Ramos (cell line): ENCODE measurements at regions not wholly inside any gene's neighbourhood (a gene's known extent, or its start where the extent isn't known, plus 50 kb on each side); places are given as distances from the start of the nearest gene placed in this dataset.

Source experiments
- in situ Hi-C: fragments of 300-500 bp; cut with MboI; formaldehyde crosslinking; loops from one replicate; pipeline ENCODE4 v1.14.3; 2022; ENCODE audit warnings: low sequenced_read_pairs; ENCODE audit not compliant: unreplicated experiment

DNA sequence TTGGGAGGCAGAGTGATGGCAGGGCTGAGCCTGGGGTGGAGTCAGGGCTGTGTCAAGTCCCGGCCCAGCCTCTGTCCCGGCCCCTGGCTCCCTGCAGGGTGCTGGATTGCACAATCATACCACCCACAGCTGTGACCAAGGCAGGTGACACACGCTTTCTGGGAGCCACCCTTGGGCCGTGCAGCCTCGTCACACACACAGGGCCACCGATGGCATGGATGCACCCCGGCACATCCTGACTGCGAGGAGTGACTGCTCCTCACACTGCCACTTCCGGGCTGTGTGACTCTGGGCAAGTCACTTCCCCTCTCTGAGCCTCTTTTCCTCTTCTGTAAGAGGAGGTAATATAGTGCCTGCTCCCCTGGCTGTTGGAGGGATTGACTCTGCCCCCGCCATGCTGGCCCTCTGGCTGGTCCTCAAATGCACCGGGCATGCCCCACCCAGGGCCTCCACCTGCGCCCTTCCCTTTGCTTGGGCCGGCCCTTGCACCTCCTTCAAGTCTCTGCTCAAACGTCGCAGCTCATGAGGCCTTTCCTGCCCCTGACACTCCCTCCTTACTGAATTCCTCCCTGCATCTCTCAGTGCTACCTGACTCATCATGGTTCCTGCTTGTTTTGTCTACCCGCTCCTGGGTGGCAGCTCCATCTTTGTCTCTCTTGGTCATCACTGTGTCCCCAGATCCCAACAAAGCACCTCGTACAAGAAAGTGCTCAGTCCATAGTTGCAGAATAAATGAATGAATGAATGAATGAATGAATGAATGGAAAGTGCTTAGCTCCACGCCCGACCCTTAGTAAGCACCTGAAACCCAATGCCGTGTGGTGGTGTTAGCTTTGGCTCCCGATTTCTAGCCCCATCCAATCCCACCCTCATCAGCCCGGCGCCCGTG lies 93.5 kb downstream of the CEBPB start:
- in situ Hi-C loops: no loop called here

DNA sequence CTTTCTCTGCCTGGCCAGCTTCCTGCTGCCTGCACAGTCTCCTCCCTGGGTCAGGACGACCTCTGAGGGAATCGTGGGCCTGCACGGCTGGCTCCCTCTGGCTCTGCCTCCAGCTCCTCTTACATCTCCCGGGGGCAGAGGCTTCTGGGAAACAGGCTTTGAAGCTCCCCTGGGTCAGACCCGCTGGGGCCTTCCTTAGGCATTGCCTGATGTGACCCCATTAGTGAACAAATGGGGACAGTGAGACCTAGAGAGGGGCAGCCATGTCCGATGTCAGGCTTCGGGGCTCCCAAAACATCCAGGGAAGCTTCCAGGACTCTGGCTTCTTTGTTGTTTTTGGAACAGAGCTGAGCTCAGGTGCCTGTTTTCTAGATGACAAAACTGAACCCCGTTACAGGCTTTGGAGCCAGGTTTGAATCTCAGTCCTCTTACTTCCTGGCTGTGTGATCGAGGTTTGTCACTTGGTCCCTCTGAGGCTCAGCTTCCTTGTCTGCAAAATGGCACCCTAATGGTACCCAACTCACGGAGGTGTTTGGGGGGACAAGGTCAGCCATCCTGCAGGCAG lies 94.3 kb downstream of the CEBPB start:
- in situ Hi-C loops: no loop called here

DNA sequence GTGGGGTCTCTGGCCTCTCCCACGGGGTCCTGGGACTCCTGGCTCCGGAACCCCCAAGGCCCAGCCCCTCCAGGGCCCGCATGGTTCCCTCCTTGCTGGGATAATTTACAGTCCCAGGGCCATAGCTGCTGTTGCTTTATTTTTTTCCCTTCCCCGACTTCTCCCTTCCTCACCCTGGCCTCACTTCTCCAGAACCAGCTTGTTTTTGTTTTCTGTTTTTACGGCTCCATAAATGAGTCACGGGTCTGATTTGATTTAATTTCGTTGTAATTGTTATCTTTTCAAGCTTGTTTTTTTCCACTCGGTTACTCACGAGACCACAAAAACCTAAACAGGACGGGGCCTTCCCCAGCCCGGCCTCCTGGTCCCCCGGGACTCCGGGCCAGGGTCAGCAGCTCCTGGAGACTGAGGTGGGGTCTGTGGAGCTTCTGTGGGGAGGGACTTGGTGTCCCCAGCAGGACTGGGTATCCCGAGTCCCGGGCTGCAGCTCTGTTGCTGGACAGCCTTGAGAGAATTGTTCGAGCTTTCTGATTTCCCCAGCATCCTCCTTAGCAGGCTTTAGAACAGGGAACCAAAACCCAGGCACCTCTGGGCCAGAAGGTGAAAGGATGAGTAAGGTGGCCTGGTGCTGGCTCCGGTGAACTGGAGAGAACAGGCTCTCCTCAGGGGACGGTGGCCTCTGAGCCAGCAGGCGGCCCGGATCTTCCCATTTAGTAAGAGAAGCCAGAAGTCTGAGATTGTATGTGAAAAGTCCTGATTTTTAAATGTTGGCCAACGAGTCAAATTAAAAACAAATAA lies 94.9 kb downstream of the CEBPB start:
- in situ Hi-C loops: no loop called here

DNA sequence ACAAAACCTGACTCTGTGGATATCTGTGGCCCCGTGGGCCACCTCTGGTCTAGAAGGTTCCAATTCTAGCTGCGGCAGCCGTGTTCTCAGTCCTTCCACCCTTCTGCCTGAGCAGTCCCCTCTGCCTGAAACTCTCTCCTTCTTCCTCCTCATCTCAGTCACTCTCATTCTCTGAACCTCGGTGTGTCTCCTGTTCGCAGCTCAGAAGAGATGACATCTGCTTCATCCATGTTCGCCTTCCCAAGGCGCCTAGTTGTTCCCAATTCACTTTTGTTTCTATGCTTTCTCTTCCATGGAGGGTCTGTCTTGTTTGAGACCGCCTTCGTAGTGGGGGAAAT lies 95.5 kb downstream of the CEBPB start:
- in situ Hi-C loops: no loop called here

DNA sequence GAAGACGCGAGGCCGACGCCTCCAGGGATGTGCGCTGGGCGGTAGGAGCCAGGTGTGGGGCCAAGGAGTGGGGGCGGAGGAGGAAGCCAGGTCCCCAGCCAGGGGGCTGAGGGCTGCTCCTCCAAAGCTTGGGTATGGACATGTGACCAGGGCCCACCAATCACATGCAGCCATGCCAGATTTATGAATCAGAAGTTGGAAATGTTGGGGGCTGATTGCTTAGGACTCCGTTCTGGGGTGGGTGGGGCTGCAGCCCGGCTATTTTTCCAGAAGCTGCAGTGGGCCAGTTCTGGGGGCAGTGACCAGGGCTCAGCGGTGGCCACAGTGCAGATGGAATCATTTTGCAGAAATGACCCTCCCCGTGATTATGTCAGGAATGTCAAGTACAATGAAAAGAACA lies 96.0 kb downstream of the CEBPB start:
- in situ Hi-C loops: no loop called here

DNA sequence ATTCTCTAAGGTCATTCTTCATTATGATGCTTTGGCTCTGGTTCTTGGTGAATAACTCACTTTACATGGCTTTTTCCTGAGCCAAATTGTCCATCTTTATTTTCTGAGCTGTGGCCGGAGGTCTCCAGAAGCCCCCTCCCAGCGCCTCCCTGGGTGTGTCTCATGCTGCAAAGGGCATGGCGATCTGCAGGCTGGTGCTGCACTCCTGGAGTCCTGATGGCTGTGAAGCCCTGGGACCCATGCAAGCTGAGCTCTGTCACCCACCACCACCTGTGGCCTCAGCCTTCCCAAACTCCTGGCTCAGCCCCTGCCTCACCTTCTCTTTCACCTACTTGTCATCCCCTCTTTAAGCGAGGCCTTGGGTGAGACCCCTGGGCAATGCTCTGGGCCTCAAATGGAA lies 96.9 kb downstream of the CEBPB start:
- in situ Hi-C loops: no loop called here

DNA sequence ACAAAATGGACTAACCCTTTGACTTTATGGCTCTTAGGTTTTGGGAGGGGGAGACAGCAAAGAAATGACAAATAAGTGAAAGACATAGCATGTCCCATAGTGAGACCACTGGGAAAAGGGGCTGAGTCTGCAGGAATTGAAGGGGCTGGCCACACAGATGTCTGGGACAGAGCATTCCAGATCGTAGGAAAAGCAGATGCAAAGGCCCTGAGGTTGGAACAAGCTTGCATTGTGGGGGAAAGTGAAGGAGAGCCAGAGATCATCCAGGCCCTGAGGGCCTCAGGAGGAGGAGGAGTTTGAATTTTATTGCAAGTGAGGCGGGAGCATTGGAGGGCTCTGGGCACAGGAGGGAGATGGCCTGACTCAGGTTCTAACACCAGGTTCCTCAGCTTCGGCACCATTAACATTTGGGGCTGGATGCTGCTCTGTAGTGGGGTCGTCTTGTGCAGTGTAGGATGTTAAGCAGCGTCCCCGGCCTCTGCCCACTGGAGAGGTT lies 97.5 kb downstream of the CEBPB start:
- in situ Hi-C loops: no loop called here

DNA sequence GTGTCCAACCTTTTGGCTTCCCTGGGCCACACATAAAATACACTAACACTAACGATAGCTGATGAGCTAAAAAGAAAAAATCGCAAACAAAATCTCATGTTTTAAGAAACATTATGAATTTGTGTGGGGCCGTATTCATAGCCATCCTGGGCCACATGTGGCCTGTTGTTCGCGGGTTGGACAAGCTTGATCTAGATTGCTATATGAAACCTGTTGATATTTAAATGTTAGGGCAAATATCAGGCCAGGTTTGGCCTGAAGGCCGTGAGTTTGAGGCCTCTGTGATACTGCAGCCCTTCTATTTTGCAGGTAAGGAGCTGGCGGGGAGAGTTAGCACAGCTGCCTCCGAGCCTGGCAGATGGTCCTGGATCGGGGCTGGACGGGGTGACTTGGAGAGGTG lies 99.0 kb downstream of the CEBPB start:
- in situ Hi-C loops: no loop called here

DNA sequence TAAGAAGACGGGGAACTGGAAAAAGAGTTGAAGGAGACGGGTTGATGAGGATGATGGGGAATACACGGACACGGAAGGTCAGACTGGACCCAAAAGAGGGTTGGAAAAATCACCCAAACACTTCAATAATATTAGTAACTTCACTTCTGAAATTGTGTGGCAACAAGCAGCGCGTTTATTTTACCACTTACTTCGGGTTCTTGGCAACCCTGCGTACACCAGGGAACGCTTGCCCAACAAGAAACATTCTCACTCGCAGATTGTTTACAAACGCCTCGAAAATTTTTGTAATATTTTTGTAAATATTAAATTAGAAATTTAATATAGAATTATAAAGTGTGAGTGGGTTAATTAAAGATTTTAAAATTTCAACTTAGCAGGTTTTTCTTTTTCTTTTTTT lies 99.5 kb downstream of the CEBPB start:
- in situ Hi-C loops: no loop called here

DNA sequence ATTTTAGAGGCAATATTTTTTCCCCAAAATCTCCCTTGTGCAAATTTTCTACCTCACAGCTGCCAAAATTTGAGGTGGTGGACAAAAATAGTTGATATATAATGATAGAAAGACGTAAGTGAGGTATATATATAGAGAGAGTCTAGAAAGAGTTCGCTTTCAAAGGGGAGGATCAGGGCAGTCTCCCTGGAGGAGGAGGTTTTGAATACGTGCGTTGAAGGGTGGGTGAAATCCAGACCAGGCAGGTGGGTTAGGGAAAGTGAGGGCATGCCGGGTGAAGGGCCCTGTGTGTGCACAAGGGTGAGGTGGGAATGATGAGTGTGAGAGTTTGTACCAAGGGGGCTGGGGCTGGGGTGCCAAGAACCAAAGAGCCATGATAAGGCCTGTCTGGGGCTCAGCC lies 100.2 kb downstream of the CEBPB start:
- in situ Hi-C loops: no loop called here

DNA sequence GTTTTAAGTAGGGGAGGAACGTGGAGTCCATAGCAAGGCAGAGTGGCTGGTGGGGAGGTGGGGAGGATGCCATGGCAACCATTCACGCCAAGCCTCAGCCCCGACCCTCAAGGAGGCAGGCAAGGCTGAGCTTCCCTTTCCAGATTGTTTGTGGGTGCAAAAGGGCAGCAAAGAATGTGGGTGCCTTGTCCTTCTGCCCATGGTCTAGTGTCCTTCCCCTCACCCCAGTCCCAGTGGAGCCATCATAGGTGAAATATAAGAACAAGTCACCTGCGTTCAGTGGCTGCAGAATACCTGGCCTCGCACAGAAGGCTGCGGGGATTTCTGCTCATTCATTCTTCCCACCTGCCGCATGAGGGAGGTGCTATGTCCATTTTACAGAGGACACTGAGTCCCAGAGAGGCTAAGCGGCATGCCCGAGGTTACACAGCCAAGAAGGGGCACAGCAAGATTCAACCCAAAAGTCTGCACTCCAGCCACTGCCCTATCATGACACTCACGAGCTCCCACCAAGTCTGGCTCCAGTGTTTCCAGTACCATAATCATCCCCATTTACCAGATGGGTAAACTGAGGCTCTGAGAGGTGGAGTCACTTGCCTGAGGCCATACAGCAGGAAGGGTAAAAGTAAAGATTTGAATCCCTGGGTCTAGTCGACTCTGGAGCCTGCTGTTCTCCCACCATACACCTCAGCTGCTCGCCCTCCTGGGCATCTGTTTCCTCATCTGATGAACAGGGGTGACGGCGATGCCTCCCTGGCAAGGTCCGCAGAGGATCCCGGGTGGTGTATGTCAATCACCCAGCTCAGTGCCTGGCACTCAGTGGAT lies 100.8 kb downstream of the CEBPB start:
- in situ Hi-C loops: no loop called here

DNA sequence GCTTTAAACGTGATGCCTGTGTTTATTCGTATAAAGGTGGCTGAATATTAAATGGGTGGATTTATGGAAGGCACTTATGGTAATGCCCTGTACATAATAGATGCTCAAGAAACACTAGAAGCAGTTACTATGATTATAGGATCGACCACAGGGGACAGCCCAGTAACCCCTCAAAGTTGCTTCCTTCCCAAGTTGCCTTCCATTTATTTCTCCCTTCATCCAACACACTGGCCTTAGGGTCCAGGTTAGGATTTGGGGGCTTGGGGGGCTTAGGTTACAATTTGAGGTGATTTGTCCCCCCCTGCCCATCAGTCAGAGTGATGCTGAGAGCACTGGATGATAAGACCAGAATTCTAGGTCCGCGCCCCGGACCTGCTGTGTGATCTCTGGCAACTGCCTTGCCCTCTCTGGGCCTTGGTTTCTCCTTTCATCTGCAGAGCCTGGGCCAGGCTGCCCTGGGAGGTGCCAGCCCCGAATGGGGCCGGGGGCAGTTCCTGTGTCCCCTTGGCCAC lies 101.5 kb downstream of the CEBPB start:
- in situ Hi-C loops: no loop called here

DNA sequence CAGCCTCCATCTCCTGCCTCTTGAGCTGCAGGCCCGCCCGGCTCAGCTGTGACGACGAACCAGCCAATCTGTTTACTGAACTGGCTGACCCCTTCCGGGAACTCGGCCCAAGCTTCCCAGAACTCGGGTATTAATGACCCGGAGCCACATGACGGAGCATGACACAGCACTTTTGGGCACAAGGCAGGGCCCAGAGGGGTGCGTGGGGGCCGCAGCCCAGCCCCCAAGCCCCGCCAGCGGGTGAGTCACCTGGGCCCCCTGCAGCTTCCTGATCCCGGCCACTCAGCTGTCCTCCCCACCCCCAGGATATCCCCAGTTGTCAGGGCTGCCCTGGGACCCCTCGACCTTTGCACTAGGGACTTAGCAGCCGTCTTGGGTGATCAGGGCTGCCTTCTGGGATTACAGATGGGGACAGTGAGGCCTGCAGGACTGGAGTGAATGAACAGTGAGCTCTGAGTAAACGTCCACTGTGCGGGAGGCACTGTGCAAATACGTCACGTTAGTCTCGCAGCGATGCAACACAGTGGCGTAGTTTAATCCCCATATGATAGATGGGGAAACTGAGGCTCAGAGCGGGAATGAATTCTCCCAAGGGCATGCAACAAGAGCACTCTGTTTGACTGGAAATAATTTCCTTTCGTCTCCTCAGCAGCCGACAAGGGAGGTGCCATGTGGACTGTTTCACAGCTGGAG lies 102.1 kb downstream of the CEBPB start:
- in situ Hi-C loops: no loop called here

DNA sequence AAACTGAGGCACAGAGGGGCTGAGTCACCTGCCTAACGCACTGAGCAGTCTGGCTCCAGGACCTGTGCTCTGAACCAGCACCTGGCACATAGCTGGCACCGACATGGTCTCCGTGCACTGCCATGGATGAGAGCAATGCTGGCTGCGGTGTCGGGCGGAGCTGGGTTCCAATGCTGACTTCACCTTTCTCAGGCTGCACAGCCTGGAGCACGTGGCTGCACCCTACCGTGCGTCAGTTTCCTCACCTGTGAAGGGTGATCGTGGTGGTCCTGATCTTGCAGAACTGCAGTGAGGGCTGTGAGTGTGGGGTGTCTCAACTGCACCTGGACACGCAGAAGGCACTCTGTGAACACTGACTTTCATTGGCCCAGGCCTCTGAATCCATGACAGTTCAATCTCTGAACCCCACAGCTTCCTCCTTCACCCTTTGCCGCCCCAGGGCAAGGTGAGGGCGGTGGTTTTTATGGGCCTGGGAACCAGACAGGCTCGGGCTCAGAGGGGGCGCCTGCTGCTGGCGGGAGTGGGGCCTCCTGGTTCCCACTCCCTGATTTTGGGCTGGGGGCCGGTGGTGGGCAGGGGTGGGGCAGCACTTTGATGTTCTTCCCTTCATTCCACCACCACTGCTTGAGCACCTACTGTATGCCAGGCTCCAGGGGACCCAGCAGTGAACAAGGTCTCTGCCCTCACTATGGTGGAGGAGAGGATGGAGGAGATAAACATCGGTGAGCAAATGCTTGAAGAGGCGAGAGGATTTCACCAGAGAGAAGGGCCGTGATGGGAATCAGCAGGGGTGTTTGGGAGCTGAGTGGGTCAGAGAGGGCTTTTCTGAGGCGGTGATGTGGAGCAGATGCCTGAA lies 102.9 kb downstream of the CEBPB start:
- in situ Hi-C loops: no loop called here

DNA sequence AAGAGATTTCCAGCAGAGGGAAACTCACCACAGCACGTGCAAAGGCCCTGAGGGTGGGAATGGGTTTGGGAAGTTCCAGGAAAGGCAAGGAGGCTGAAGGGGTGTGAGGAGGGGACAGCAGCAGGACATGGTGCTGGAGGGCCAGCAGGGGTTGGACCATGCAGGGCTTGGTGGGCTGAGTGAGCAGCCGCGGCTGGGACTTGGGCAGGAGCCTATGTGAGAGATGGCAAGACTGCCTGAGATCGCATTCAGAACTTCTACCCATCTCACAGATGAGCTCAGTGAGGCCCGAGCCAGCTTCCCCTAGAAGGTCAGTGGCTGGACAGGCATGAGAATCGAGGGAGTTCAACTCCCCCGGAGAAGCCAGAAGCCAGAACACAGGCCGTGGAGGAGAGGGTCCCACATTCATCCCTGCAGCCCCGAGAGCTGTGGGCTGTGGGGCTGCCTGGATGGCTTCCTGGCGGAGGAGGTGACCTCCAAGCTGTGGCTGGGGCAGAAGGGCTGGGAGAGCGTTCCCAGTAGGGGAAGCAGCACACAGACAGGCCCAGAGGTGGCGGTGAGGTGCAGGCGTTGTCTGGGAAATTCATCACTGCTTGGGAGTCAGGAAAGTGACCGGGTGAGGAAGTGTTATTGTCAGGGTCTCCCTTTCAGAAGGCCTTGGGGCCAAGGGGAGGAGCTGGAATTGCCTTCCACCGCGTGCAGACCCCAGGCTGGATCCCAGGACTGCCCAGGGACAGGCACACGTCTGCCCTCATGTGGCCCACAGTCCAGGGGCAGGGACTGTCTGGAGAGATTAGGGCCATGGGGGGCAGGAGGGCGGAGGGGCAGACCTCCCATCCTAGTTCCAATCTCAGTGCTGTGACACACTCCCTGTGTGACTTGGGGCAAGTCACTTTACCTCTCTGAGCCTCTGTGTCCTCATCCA lies 103.8 kb downstream of the CEBPB start:
- in situ Hi-C loops: no loop called here

DNA sequence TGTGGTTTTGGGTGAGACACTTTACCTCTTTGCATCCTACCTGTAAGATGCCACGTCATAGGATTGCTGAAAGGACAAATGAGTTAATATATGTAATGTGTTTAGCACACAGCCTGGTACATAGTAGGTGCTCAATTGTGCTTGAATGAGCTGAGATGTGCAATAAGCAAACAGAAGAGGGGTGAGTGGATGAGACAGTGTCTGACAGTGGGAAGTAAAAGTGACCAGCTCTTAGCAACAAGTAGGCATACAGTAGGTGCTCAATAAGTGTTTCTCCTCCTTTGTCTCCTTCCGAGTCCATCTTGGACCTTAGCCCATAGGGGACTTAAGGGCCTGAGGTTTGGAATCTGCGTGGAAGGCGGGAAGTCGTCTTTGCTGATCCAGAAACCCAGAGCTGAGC lies 104.7 kb downstream of the CEBPB start:
- in situ Hi-C loops: no loop called here

DNA sequence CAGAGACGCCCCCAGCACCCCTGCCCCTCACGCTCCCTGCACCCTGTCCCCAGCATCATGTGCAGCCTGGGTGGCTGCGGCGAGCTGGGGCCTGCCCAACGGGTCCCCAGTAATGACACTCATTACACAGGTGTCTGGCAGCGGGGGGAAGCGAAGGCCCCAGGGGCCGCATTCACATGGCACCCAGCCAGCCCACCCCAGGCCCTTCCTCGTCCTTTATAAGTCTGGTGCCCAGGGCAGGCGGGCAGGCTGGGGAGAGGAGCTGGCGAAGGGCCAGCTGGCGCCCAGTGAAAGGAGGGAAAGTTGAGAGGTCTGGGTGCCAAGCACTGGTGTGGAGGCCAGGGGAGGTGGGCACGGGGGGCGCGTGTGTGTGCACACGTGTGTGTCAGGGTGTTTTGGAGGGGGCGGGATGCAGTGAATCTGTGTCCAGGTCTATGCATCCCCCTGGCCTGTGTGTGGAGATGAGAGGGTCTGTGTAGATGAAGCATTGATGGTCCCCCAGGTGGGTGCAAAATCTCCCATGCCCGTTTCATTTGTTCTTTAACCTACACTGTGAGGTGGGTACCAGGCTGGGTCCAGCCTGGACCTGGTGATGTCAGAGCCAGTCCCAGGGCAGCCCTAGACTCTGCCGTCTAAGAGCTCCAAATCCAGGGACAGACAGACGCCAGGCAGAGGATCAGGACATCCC lies 105.3 kb downstream of the CEBPB start:
- in situ Hi-C loops: no loop called here
